CD4-positive, alpha-beta T cell treated with Interleukin-6 at 100 ng/mL for 8 hours (primary cell): ENCODE measurements at regions not wholly inside any gene's neighbourhood (a gene's known extent, or its start where the extent isn't known, plus 50 kb on each side); places are given as distances from the start of the nearest gene placed in this dataset.

ENCODE experiments used
- DNase-seq: peaks from one replicate; pipeline ENCODE4 v3.0.0-alpha.2; 2020; ENCODE audit warnings: mixed read lengths, low spot score

DNA sequence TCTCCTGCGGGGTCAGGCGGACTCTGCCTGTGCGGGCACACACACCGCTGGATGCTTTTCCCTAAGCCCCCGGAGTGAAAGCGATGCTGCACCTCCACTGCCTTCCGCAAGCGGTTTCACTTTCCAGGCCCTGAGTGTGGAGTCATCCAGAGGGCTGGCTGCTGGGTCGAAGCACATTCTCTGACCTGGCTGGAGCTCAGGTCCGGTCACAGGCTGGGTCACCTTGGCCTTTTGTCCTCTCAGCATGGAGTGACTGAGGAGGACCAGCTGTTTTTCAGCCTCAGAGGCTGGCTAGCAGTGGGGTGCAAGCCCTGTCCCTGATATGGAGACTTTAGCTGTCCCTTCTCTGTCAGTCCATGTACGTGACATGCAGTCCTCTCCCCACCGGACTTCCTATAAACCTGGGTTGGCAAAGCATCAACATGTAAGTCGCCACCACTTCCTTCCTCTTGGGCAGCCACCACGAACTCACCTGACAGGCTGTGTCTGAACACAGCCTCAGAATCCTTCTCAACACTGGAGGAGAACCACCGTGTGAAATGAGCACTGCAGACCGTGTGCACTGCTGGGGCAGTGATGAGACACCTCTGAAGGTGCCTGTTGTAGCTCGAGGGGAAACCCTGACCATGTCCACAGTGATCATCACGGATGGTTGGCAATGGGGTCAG is 51.3 kb downstream of the GADD45G start:
- no peak for DNase-seq

DNA sequence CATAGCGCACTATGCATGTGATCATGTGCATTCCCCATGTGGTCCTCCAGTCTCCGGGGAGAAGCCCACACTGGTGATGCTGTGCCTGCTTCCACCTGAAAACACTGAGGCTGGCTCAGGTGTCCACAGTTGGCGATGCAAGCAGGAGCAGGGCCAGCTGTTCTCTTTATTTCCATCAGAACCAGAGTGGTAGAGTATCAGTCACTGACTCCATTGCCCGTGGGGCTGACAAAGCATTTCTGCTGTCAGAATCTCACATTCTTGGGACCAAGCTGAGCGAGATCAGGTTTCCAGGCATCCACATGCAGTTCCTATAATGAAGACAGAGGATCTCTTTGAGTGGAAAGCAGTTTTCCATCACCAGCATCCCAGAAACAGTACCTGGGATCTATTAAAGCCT is 52.5 kb downstream of the GADD45G start:
- DNase-seq, result no peak

DNA sequence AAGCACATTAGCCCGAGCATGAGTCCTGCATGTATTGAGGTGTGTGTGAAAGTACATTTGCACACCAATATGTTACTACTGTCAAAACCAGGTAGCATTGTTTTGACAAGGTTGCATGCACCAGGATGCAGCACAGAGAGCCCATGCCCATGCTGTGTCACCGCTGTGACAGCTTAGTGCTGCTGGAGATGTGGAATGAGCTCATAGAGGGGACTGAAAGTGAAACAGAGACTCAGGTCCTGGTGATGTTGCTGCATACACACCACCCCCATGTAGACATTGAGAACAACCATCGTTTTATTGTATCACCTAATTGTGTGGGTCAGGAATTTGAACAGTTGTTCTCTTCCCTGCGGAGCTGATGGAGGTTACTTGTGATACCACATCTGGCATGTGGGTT is 53.0 kb downstream of the GADD45G start:
- no peak for DNase-seq

DNA sequence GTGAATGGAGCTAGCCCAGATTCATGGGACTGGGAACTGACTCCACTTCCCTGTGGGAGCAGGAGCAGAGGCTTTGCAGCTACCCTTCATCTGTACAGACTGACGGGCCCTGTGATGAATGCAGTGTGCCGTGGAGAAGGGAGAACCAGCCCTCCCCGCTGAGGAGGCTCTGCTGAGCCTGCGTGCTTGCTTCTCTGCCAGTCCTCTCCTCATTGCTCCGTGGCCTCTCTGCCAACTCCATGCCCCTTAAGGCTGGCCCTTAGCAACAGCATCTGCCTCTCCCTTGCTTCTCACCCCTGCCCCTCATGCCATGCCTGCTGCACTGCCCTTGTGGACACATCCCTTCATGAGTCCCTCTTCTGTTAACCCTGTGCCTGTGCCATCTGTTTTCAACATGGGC is 53.6 kb downstream of the GADD45G start:
- DNase-seq, result no peak

DNA sequence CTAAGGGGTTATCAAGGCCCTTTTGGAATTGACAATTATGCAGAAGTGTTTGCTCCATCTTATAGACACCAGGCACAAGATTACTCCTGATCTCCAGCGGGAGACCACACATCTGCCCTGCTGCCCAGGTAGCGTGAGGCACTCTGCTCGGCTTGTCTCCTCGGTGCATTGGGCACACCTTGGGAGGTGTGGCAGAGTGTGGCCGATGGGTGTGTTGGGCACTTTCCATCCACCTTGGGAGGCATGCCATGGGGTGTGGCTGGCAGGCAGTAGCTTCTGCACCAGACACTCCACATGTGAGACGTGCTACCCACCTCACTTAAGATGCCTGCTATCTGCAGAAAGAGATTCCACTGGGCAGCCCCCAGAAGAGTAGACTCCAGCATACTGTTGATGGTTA is 54.1 kb downstream of the GADD45G start:
- no peak for DNase-seq

DNA sequence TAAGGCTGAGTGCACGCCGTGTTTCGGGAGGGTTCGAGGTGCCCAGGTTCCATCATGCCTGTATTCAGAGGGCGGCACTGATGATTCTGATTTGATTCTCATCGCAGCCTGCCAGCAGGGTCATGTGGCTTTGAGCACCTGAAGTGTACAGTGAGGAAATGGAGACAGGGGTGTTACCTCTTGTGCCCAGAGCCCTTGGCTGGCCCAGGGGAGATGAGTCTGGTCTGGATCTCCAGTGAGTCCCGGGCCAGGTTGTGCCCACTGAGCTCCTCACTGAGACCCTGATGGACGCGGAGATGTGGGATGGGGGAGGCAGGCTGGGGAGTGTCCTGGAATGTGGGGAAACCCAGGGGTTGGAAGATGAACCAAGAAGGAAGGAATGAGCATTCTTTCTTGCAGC is 54.7 kb downstream of the GADD45G start:
- DNase-seq, result no peak

DNA sequence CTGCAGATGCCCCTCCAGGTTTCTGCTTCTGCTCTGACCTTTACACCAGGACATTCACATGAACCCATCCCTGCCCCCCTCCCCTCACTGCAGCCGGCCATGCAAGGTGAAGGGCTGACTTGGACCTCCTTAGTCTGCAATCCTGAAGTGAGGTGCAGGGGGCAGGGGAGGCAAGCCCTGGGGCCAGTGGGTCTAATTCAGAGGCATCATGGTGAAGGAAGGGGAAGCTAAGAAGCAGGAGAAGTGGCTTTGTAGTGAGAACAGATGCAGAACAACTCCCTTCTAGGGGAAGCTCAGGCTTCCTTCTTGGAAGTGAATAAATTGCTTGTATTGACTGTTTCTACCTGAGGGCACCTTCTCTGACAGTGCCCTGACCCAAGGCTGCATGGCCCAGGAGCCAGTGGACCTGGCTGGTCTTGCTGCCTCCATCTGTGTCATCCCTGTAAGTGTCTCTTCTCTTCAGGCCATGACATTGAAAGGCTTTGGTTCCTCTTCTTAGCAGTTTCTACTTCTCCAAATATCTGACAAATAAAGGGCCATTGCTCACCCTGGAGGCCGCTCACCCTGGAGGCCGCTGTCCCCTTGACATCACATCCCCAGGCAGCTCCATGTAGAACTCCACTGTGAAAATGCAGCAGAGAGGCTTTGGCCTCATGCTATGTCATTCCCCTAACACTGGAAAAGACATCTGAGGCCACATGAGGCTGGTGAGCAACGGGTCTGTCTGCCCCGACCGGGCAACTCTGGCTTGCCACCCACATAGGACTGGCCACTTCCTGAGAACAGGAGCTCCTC is 55.3 kb downstream of the GADD45G start:
- no peak for DNase-seq

DNA sequence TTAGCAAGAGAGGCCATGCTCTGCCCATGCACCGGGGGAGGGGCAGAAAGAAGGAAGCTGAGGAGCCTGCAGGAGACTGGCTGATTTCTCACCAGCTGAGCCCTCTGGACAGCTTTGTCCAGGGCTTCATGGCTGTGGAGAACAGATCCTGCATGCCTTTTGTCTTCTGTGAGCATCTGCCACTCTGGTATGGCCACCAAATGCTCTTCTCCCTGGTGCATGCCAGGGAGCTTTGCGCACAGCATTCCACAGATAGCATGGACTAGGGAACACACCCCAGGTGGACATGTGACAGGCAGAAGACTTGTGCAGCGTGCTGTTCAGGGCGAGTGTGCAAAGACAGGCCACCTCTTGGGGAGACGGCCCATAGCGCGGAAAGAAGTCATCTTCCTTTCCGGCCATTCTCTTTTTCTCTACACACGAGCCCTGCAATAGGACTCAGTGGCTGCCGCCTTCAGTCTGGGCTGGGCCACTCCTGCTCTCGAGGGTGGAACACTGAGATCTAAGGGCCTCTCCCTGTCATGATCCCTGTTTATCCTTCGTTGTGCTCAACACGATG is 56.7 kb downstream of the GADD45G start:
- no peak for DNase-seq

DNA sequence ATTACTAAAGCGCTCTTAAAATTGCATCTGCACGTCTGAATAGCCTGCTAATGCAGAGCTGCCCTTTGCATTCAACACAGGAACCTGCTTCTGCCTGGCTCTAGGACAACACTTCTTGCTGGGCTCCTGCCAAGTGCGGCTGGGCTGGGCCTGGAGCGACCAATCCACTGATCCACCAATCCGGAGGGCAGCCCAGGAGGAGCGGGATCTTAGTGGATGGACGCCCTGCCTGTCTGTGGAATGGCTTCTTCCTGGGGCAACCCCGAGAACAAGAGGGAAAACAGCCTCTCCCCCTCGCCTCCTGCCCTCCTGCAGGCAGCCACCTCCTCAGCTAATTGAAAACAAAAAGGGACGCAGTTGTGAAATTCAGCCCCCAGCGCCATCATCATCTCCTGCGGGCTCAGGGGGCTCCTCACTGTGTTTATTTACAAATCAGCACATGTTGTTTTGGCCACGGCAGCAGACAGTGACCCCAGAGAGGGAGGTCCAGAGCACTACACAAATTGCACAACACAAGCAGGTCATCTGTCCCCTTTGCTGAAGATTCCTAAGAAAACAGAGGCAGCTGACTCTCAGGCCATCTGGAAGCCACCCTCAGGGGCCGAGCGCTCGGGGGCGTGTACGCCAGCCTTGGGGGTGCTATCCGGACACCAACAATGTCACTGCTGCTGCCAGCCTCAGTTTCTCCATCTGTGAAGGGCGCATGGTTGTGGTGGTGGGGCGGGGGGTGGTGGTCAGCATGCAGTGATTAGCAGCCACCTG is 57.3 kb downstream of the GADD45G start:
- DNase-seq, result no peak

DNA sequence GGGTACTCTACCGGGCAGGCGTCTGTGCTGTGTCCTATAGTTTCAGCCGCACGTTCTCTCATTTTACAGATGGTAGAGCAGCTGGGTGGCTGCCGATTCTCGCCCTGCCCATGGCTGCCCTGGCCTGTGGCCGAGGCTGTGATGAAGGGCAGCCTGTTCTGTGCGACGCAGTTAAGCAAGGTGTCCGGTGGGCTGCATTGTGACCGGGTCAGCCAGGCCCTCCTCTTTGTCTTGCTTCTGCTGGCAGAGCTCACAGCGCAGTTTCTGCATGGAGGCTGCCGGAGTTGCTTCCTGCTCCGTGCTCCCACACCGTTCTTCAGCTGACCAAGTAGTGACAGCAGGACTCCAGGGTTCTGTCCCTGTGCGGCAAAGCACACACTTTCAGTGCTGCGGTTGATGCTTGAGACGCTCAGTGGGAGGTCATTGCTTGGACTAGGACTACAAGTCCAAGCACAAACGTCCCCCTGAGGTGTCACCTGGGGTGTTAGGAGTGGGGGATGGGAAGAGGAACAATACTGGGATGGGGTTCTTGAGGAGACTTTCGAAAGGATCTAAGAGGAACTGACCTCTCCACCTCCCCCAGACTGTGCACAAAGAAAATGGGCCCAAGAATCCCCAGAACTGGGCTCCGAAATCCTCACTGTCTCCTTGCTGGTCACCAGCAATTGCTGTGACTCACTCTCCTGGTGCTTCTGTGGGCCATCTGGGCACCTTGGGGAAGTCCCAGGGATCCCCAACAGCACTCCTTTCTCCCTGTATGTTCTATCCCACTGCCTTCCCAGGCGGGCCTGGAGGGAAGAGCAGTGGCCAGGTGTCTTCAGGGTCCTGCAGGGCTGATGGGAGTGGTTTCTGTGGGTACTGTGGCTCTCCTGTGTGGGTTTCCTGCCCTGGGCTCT is 58.2 kb downstream of the GADD45G start:
- DNase-seq, result no peak

DNA sequence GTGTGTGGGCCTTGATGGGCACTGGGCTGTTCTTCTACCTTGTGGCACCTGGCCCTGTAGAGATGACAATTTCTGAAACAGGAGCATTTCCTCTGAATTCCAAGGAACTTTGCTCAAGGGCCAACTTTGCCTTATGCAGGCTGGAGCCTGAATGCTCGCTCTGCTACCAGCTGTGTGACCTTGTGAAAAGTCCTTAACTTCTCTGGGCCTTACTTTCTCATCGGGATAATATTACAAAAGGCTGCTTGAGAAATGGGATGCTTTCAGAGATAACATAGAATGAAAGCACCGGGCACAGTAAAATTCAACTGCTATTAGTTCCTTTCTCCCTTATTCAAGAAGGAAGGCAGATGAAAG is 58.8 kb downstream of the GADD45G start:
- no peak for DNase-seq

DNA sequence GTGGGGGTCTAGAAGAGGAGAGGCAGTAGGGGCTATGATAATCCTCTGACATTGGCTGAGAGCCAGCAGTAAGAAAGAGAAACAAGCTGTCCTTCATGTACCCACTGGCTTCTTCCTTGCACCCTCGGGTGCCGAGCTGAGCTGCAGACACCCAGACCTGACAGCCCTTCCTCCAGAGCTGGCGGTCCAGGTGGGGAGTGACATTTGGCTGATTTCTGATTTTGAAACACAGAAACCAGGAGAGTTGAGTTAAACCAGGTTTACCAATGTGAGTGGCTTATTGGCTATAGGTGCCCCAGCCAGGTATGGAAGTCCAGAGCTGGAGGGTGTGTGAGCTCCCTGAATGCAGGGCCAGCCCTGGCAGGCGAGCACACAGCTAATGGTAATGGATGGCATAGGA is 59.2 kb downstream of the GADD45G start:
- DNase-seq, result no peak

DNA sequence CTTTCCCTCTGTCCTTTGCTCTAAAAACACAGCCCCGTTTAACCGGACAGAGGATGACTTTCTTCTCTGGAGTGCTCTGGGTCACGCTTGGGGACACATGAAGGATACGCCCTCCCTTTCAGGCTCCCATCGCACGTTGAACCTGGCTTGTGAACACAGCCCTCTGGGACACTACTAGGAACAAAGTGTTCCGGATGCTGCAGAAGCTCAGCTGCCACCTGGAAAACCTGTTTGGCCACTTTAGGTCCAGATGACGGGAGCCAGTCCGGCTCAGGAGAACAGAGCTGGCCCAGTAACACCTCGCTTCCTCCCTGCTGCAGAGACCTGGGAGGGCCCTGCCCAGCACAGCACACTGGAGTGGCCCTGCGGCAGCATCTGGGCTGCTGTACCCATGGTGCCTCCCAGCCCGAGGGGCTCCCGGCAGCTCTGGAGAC is 60.1 kb downstream of the GADD45G start:
- no peak for DNase-seq

DNA sequence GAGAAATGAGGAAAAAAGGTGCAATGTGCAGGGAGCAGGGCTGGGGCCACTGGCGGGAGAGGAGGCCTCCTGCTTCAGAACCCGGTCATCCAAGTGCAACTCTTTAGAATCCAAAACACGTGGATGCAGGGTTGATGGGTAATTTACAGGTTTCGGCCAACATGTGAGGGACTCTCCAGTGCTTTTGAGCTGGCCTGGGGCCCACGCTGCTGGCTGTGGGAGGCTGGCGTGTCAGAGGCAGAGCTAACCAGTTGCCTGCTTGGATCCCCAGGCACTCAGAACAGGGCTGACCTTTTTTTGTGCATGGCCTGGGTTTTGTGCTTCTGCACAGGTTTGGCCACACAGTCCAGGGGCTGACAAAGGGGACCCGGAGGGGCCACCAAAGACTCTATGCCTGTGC is 61.6 kb downstream of the GADD45G start:
- DNase-seq, result no peak

DNA sequence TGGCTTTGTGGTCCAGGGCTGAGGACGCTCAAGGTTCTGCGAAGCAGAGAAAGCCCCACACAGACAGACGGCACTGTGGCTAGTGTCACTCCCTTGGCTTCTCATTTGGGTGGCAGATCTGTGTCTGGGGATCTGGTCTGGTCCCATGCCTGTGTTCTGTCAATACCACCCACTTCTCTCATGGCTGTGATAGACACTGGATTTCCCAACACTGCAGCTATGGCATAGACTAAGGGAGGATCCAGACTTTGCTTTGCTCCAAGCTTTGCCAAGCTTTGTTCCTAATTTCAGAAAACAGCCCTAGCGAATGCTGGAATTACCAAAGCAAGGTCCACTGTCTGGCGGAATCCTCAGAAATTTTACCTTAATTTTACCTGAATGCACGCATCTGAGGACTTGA is 62.1 kb downstream of the GADD45G start:
- no peak for DNase-seq

DNA sequence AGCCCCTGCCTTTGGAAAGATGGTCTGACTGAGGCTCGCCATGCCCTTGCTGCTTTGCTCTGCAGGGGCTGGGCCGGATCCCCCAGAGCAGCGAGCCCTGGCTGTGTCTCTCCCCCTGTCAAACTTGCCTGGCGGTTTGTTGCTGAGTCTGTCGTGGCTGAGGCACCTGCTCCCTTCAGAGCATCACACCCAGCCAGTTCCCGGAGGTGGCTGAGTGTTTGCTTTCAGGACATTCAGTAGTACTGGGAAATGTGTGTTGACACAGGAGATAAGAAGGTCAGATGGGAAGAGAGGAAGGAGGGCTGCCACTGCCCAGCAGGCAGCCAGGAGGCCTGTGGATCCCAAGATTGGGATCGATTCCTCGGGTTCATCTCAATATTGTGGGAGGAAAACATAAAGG is 62.9 kb downstream of the GADD45G start:
- no peak for DNase-seq

DNA sequence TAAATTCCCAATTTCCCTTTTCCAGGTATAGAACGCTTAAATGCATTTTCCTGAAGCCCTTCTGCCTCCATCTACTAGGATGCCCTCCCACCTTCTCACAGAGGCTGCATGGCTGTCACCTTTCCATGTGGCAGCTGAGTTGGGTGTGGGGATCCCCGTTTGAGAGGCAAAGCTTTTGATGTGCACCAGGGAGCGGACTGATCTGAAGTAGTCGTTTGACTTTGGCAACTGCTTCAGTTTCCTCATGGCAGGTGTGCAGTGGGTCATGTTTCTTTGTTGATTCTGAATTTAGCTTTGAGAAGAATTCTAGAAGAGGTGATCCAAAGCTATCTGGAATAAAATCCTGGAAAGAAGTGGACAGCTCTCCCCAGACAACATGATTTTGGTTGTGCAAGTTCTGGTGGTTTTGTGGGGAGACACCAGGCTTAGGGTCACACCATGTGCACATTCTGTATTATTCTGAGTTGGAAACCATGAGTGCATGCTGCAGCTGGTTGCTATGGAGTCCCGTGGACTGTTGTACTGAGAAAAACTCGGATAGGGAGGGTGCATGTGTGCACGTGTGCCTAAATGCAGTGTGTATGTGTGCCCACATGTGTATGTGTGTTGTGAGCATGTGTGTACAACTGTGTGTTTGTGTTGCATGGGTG is 63.5 kb downstream of the GADD45G start:
- no peak for DNase-seq

DNA sequence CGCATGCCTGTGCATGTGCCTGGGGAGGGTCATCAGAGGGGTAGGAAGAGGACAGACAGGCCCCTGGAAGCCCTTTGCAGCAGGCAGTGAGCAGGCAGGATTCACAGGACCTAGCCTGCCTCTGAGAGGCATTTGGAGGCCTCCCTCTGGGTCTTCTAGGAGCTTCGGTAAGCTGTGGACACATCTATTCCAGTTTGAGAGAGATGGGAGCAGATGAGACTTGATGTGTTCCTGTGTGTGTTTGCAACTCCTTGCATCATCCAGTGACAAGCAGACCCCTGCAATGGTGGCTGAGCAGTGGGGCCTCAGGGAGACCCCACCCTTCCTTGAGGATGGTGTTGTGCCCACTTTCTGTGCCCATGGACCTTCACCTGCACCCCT is 64.0 kb downstream of the GADD45G start:
- no peak for DNase-seq

DNA sequence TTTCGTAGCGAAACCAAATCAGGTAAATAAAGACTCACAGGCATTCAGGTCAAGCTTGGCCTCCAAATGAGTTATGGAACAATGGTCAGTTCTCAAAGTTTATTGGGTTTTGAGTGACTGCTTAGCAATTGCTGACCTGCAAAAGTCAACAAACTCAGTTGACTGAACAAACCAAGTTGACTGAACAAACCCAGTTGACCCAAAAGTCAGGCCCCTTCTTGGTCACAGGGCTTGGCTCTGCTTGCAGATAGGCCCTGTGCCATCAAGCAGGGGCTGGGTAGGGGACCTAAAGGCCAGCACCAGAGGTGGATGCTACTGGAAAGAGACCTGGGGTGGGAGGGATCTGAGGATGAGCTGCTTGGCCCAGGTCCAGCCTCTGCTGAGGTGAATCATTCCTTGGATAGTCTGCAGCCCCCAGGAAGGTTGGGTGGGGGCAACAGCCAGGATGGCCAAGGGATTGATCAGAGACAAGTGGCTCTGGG is 64.6 kb downstream of the GADD45G start:
- no peak for DNase-seq

DNA sequence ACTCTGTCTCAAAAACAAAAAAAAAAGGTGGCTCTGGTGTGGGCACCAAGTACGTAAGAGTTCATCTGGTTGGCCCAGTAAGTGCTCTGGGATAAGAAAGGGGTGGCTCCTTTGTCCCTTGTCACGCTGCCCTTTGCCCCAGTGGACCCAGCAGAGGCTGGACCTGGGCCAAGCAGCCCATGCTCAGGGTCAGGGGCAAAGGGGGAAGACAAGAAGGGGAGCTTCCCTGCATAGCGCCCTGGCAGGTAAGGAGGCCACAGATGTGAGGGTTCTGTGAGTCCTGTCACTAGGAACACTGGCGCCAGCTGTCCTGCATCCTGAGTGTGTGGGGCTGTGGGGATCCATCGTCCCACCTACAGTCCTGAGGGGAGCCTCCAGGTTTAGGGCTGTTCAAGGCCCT is 65.3 kb downstream of the GADD45G start:
- no peak for DNase-seq

DNA sequence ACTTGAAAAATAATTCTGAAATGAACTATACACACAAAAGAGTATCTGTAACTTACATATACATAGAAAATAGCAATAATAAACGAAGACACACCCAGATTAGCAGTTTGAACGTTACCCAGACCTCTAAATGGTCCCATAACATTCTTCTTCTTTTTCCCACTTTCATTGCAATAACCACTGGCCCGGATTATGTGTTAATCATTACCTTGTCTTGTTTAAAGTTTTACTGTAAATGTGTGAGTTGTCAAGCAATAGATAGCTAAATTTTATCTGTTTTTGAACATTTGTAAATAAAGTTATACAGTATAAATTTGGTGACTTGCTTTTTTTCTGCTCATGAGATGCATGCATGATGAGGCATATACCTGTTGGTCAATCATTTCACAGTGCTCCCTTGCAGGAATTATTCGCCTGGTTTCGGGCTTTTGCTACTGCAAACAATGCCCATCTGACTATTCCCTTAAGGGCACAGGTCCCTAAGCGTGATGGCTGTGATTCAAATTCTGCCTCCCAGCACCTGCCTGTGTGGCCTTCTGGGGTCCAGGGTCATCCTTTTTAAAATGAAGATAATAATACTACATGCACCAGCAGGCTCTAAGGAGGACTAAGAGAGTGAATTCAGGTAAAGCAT is 66.1 kb downstream of the GADD45G start:
- DNase-seq, result no peak
